HCT116 (cell line): ENCODE measurements at regions not wholly inside any gene's neighbourhood (a gene's known extent, or its start where the extent isn't known, plus 50 kb on each side); places are given as distances from the start of the nearest gene placed in this dataset.

Experiments
- ATAC-seq: fragments of 200-7000 bp; cut with Tn5 transposase; 2 replicates; pipeline ENCODE4 v1.9.1; 2020; ENCODE audit warnings: mild to moderate bottlenecking, moderate library complexity
- BruUV-seq: library from RNA; stranded (reverse); fragments of 400-500 nt; replicated peaks from 2 replicates; lab custom pipeline; 2021; lab: Mats Ljungman, UMichigan
- CTCF ChIA-PET: fragments of 300-600 bp; sonication (Branson Sonifier 250); formaldehyde crosslinking; loops from one replicate; lab custom pipeline; 2021; ENCODE audit warnings: antibody characterized with exemption; lab: Charles Lee
- POLR2A ChIA-PET: fragments of 300-600, 350-600 bp; sonication (Branson Sonifier 250); formaldehyde crosslinking; loops from one replicate; lab custom pipeline; 2021; ENCODE audit warnings: antibody characterized with exemption; lab: Charles Lee
- RAD21 ChIA-PET, 2 experiments: fragments of 300-600 bp; sonication (Branson Sonifier 250); formaldehyde crosslinking; loops; one replicate each; lab custom pipeline; 2023; ENCODE audit warnings: low total read pairs in 2 of 2; ENCODE audit not compliant: uncharacterized antibody in 2 of 2, unreplicated experiment in 2 of 2, low non-redundant PET in 1 of 2; lab: Charles Lee
- DNase-seq: peaks from one replicate; pipeline ENCODE4 v3.0.0-alpha.2; 2010; ENCODE audit warnings: low read depth, low spot score
- H2AFZ ChIP-seq: fragments of 200-600 bp; shearing (Covaris generic), sonication (generic); 2 replicates; pipeline ENCODE4 v1.6.1; 2017; ENCODE audit warnings: low read depth, mixed run types, mixed read lengths, antibody characterized with exemption, low read length; ENCODE audit not compliant: poor library complexity, severe bottlenecking
- H3K27ac ChIP-seq: 2 replicates; pipeline ENCODE4 v1.5.1; 2012; ENCODE audit warnings: low read depth, low read length
- H3K27me3 ChIP-seq: fragments of 200-600 bp; sonication (generic); 2 replicates; pipeline ENCODE4 v1.6.1; 2016; ENCODE audit warnings: mixed run types, low read length, mixed read lengths; ENCODE audit not compliant: insufficient read depth
- H3K36me3 ChIP-seq, 2 experiments: fragments of 200-500 bp in 1 of 2; fragments of 200-600 bp in 1 of 2; sonication (Bioruptor generic) in 1 of 2; sonication (generic) in 1 of 2; 2 replicates each; pipeline versions ENCODE4 v1.5.1 to v1.6.1; 2014 to 2016; ENCODE audit warnings: low read length in 2 of 2, inconsistent platforms in 1 of 2, mixed read lengths in 1 of 2, mixed run types in 1 of 2; ENCODE audit not compliant: insufficient read depth in 2 of 2, control insufficient read depth in 1 of 2
- H3K4me1 ChIP-seq, 2 experiments: fragments of 200-600 bp in 1 of 2; sonication (generic) in 1 of 2; 2 replicates each; pipeline versions ENCODE4 v1.5.1 to v1.6.1; 2012 to 2017; ENCODE audit warnings: low read length in 2 of 2, inconsistent platforms in 1 of 2, mild to moderate bottlenecking in 1 of 2, mixed read lengths in 1 of 2, mixed run types in 1 of 2, moderate library complexity in 1 of 2; ENCODE audit not compliant: insufficient read depth in 2 of 2, control insufficient read depth in 1 of 2
- H3K4me2 ChIP-seq: fragments of 200-600 bp; sonication (generic); 2 replicates; pipeline ENCODE4 v1.6.1; 2017; ENCODE audit warnings: mixed run types, low read length, mixed read lengths
- H3K4me3 ChIP-seq, 2 experiments: fragments of 200-600 bp in 1 of 2; sonication (generic) in 1 of 2; replicated peaks in 1 of 2; 2 replicates each; pipeline ENCODE4 v1.5.1; 2011 to 2016; ENCODE audit warnings: low read length in 2 of 2, control low read depth in 1 of 2, low read depth in 1 of 2, mild to moderate bottlenecking in 1 of 2, mixed read lengths in 1 of 2, mixed run types in 1 of 2
- H3K79me2 ChIP-seq: fragments of 200-600 bp; sonication (generic); 2 replicates; pipeline ENCODE4 v1.6.1; 2017; ENCODE audit warnings: mild to moderate bottlenecking, mixed run types, low read length, moderate library complexity, mixed read lengths; ENCODE audit not compliant: insufficient read depth
- H3K9ac ChIP-seq: fragments of 200-600 bp; sonication (generic); 2 replicates; pipeline ENCODE4 v1.6.1; 2016; ENCODE audit warnings: low read length, mixed read lengths
- H3K9me2 ChIP-seq: fragments of 200-600 bp; sonication (generic), shearing (Covaris generic); 2 replicates; pipeline ENCODE4 v1.6.1; 2017; ENCODE audit warnings: mixed run types, mild to moderate bottlenecking, moderate library complexity; ENCODE audit not compliant: insufficient read depth
- H3K9me3 ChIP-seq, 2 experiments: fragments of 200-500 bp in 1 of 2; fragments of 200-600 bp in 1 of 2; sonication (Bioruptor generic) in 1 of 2; sonication (generic) in 1 of 2; 2 replicates each; pipeline ENCODE4 v1.6.1; 2014 to 2017; ENCODE audit warnings: low read length in 2 of 2, mixed read lengths in 2 of 2, inconsistent platforms in 1 of 2, low read depth in 1 of 2, mild to moderate bottlenecking in 1 of 2, mixed run types in 1 of 2, moderate library complexity in 1 of 2; ENCODE audit not compliant: control insufficient read depth in 1 of 2, insufficient read depth in 1 of 2
- H4K20me1 ChIP-seq: fragments of 200-600 bp; sonication (generic), shearing (Covaris generic); 2 replicates; pipeline ENCODE4 v1.6.1; 2017; ENCODE audit warnings: mixed run types, mild to moderate bottlenecking, moderate library complexity; ENCODE audit not compliant: insufficient read depth
- CBX3 ChIP-seq: IDR thresholded peaks from 2 replicates; pipeline ENCODE4 v1.6.1; 2012; ENCODE audit warnings: low read depth
- CEBPB ChIP-seq: IDR thresholded peaks from 2 replicates; pipeline ENCODE4 v1.6.1; 2012; ENCODE audit warnings: low read depth
- CTCF ChIP-seq, 3 experiments: fragments of 200-600 bp in 1 of 3; sonication (generic) in 1 of 3; IDR thresholded peaks in 2 of 3; conservative IDR thresholded peaks in 1 of 3; 2 replicates each; pipeline ENCODE4 v1.5.1; 2012 to 2017; ENCODE audit warnings: low read depth in 2 of 3, low read length in 2 of 3, antibody characterized with exemption in 1 of 3, borderline replicate concordance in 1 of 3, control low read depth in 1 of 3, mild to moderate bottlenecking in 1 of 3, mixed read lengths in 1 of 3, mixed run types in 1 of 3, moderate library complexity in 1 of 3; ENCODE audit not compliant: insufficient read depth in 1 of 3
- EGR1 ChIP-seq: IDR thresholded peaks from 2 replicates; pipeline ENCODE4 v1.6.1; 2012; ENCODE audit warnings: low read depth
- ELF1 ChIP-seq: IDR thresholded peaks from 2 replicates; pipeline ENCODE4 v1.6.1; 2012; ENCODE audit warnings: low read depth, borderline replicate concordance
- EZH2 ChIP-seq: fragments of 200-600 bp; sonication (generic); IDR thresholded peaks from 2 replicates; pipeline ENCODE4 v1.6.1; 2017; ENCODE audit warnings: antibody characterized with exemption, mixed run types
- EZH2phosphoT487 ChIP-seq: fragments of 200-600 bp; IDR thresholded peaks from 2 replicates; pipeline ENCODE4 v1.6.1; 2018; ENCODE audit warnings: antibody characterized with exemption, borderline replicate concordance
- FOSL1 ChIP-seq: IDR thresholded peaks from 2 replicates; pipeline ENCODE4 v1.6.1; 2012; ENCODE audit warnings: low read depth
- JUND ChIP-seq: IDR thresholded peaks from 2 replicates; pipeline ENCODE4 v1.6.1; 2012
- POLR2A ChIP-seq: IDR thresholded peaks from 2 replicates; pipeline ENCODE4 v1.7.0; 2011; ENCODE audit warnings: borderline replicate concordance; ENCODE audit not compliant: insufficient read depth, insufficient read length; ENCODE audit errors: extremely low read depth
- POLR2AphosphoS5 ChIP-seq: IDR thresholded peaks from 2 replicates; pipeline ENCODE4 v1.6.1; 2011; ENCODE audit warnings: mild to moderate bottlenecking, low read depth, low read length, moderate library complexity
- RAD21 ChIP-seq: IDR thresholded peaks from 2 replicates; pipeline ENCODE4 v1.6.1; 2012; ENCODE audit warnings: low read depth, mild to moderate bottlenecking
- SIN3A ChIP-seq: IDR thresholded peaks from 2 replicates; pipeline ENCODE4 v1.6.1; 2012; ENCODE audit warnings: low read depth
- SP1 ChIP-seq: IDR thresholded peaks from 2 replicates; pipeline ENCODE4 v1.6.1; 2012; ENCODE audit warnings: low read depth
- SRF ChIP-seq: IDR thresholded peaks from 2 replicates; pipeline ENCODE4 v1.6.1; 2012; ENCODE audit warnings: low read depth
- TCF7L2 ChIP-seq: IDR thresholded peaks from 2 replicates; pipeline ENCODE4 v1.7.0; 2011; ENCODE audit warnings: borderline replicate concordance, inconsistent platforms; ENCODE audit not compliant: insufficient read depth, insufficient read length; ENCODE audit errors: extremely low read depth
- YY1 ChIP-seq: IDR thresholded peaks from 2 replicates; pipeline ENCODE4 v1.6.1; 2011; ENCODE audit warnings: low read length, low read depth, moderate library complexity, mild to moderate bottlenecking; ENCODE audit not compliant: insufficient replicate concordance; ENCODE audit errors: extremely low read depth
- intact Hi-C: fragments of 100-400 bp; cut with micrococcal nuclease; formaldehyde crosslinking; loops from 2 replicates; pipeline ENCODE4 v1.10.0; 2022
- TF ChIP-seq, protein P1 (sequence below): IDR thresholded peaks from 2 replicates; pipeline ENCODE4 v1.6.1; 2011; ENCODE audit warnings: mild to moderate bottlenecking, low read length, moderate library complexity; ENCODE audit not compliant: insufficient replicate concordance; ENCODE audit errors: extremely low read depth

- Histone ChIP-seq H3K27ac (no peak overlapping the region), H3K4me1 (no peaks in the 10 kb centered on the region), H3K4me3 (no peak overlapping the region), H3K27me3 (no peaks in the 10 kb centered on the region), H3K9me3 (peaks cover 9 to 22% of the 10 kb centered on the region in 2 experiments; a peak in 2 of 4 replicates), H2AFZ (no peak overlapping the region), H4K20me1 (no peaks in the 10 kb centered on the region), H3K36me3 (no peaks in the 10 kb centered on the region), H3K79me2 (no peaks in the 10 kb centered on the region), H3K9me2 (no peaks in the 10 kb centered on the region), H3K4me2 (no peak overlapping the region), H3K9ac (no peak overlapping the region)
- POLR2A ChIA-PET = no interaction called here
- no TSS peak for BruUV-seq
- intact Hi-C loops = no loop called here
- ATAC-seq = no peak
- TF ChIP-seq FOSL1 (no peak), SIN3A (no peak), YY1 (no peak), CEBPB (no peak), POLR2AphosphoS5 (no peak), TCF7L2 (no peak)
- CTCF ChIA-PET = no interaction called here
- RAD21 ChIA-PET = no interaction called here
- DNase-seq = no peak
These were observed 1012.4 kb downstream of the AMY1C start for GRCh38 chr1:104761961-104762570.

DNA sequence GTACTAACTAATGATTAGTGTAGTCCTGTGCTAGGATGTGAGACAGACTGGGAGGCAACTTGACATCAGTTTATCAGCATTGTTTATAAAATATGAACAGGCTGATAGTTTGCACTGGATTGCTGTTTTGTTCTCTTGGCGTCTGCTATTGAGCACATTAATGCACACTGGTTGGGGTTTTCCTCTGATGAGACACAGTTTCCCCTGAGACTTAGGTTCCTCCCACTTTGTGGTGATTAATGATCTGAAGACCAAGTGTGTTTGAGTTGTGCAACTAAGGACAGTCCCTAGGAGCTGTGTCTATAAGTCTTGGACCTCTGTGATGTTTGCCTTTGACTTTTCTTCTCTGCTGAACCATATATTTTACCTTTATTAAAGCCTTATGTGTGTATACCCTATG is 1015.4 kb downstream of the AMY1C start:
- H3K4me3 ChIP-seq = no peak overlapping the region
- peaks cover 9 to 18% of the 10 kb centered on the region in 2 experiments; a peak in 2 of 4 replicates for H3K9me3 ChIP-seq
- H3K9me2 ChIP-seq = no peaks in the 10 kb centered on the region
- no peak overlapping the region for H3K27ac ChIP-seq
- no TSS peak for BruUV-seq
- TF ChIP-seq JUND (no peak), EGR1 (no peak), RAD21 (no peak), FOSL1 (no peak), SIN3A (no peak), YY1 (no peak), EZH2phosphoT487 (no peak), POLR2AphosphoS5 (no peak), SRF (no peak), CEBPB (no peak), POLR2A (no peak), ELF1 (no peak), EZH2 (no peak), SP1 (no peak), CTCF (IDR thresholded peaks at IDR 0.05 in 2 of 3, conservative IDR thresholded peaks at IDR 0.05 in 1 of 3; ENCODE audit: borderline replicate concordance in 1 of 3, insufficient read depth in 1 of 3, low read depth in 2 of 3, low read length in 2 of 3) (no peak), CBX3 (no peak)
- TF ChIP-seq, protein P1, sequence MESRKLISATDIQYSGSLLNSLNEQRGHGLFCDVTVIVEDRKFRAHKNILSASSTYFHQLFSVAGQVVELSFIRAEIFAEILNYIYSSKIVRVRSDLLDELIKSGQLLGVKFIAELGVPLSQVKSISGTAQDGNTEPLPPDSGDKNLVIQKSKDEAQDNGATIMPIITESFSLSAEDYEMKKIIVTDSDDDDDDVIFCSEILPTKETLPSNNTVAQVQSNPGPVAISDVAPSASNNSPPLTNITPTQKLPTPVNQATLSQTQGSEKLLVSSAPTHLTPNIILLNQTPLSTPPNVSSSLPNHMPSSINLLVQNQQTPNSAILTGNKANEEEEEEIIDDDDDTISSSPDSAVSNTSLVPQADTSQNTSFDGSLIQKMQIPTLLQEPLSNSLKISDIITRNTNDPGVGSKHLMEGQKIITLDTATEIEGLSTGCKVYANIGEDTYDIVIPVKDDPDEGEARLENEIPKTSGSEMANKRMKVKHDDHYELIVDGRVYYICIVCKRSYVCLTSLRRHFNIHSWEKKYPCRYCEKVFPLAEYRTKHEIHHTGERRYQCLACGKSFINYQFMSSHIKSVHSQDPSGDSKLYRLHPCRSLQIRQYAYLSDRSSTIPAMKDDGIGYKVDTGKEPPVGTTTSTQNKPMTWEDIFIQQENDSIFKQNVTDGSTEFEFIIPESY = no peak
- H3K9ac ChIP-seq = no peak overlapping the region
- H3K4me2 ChIP-seq = no peak overlapping the region
- no peaks in the 10 kb centered on the region for H3K4me1 ChIP-seq
- no peak for DNase-seq
- ChIA-PET CTCF (no interaction called here), POLR2A (no interaction called here), RAD21 (no interaction called here)
- ATAC-seq = no peak
- H4K20me1 ChIP-seq = no peaks in the 10 kb centered on the region
- intact Hi-C loops = no loop called here
- no peaks in the 10 kb centered on the region for H3K36me3 ChIP-seq
- no peaks in the 10 kb centered on the region for H3K27me3 ChIP-seq
- H3K79me2 ChIP-seq = no peaks in the 10 kb centered on the region
- no peak overlapping the region for H2AFZ ChIP-seq
